Kidney (tissue), 13 donors: ENCODE measurements at regions not wholly inside any gene's neighbourhood (a gene's known extent, or its start where the extent isn't known, plus 50 kb on each side); places are given as distances from the start of the nearest gene placed in this dataset.

Experiments used
- DNase-seq, 5 donors: peaks; one replicate each; pipeline ENCODE4 v3.0.0-alpha.2; 2013 to 2020
- FAIRE-seq: peaks from 2 replicates; lab custom pipeline; 2012; peaks lifted over from hg19 to GRCh38; lab: Jason Lieb, UNC
- H3K27ac ChIP-seq, 2 donors: one replicate each; pipeline ENCODE4 v1.7.0; 2013; ENCODE audit warnings: low read depth in 2 of 2, low read length in 2 of 2, inconsistent platforms in 1 of 2
- H3K27me3 ChIP-seq: one replicate; pipeline ENCODE4 v1.7.1; 2013; ENCODE audit warnings: low read length, inconsistent platforms; ENCODE audit not compliant: control insufficient read depth, insufficient read depth
- H3K36me3 ChIP-seq, 3 donors: one replicate each; pipeline versions ENCODE4 v1.7.0 to v1.7.1; 2013; ENCODE audit warnings: low read length in 3 of 3, control low read depth in 1 of 3, inconsistent platforms in 1 of 3; ENCODE audit not compliant: insufficient read depth in 3 of 3, control insufficient read depth in 2 of 3
- H3K4me1 ChIP-seq, 3 donors: one replicate each; pipeline versions ENCODE4 v1.7.0 to v1.7.1; 2013; ENCODE audit warnings: low read length in 3 of 3, inconsistent platforms in 1 of 3, low read depth in 1 of 3; ENCODE audit not compliant: control insufficient read depth in 2 of 3, insufficient read depth in 2 of 3
- H3K4me3 ChIP-seq, 3 donors: one replicate each; pipeline versions ENCODE4 v1.7.0 to v1.8.1; 2013; ENCODE audit warnings: low read length in 3 of 3, control low read depth in 1 of 3, inconsistent platforms in 1 of 3
- H3K9ac ChIP-seq, 3 donors: one replicate each; pipeline versions ENCODE4 v1.7.0 to v1.7.1; 2013; ENCODE audit warnings: low read length in 3 of 3, control low read depth in 1 of 3, inconsistent platforms in 1 of 3
- H3K9me3 ChIP-seq, 3 donors: one replicate each; pipeline versions ENCODE4 v1.7.0 to v1.7.1; 2013; ENCODE audit warnings: low read length in 3 of 3, control low read depth in 1 of 3, inconsistent platforms in 1 of 3; ENCODE audit not compliant: control insufficient read depth in 2 of 3, insufficient read depth in 1 of 3
- intact Hi-C: fragments of 100-400 bp; cut with DNase I; formaldehyde crosslinking; loops from one replicate; pipeline ENCODE4 v1.11.1; 2022
- TF ChIP-seq, protein P1 (sequence below): IDR thresholded peaks from 3 replicates; pipeline ENCODE4 v1.5.1; 2012; ENCODE audit warnings: mild to moderate bottlenecking, moderate library complexity, borderline replicate concordance; ENCODE audit not compliant: insufficient read depth; ENCODE audit errors: extremely low read depth
- donor health status: control.
- donor health status: control.
- donor health status: control.
- donor health status: control.
- donor health status: control.
- donor health status: DM: yes; HTN: yes; CAD: no.
- donor health status: Normal renal cell carcinoma (clear cell type).

DNA sequence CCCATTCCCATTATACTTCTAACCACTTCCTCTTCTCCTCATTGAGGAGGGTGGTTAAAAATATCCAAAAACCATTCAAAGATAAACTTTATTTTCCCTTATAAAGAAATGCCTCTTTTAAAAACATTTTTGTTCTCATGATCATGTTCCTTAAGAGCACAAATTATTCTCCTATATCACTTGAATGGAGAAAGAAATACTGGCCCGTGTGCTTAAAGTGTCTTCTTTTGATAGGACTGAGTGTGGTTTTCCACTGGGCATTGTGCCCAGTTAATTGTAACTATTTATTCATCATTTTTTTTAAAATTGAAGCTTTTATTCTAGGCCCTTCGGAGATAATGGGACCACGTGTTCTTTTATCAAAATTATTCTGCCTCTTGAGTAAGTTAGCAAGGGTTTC, 871.5 kb downstream of the QKI start:
- H3K9me3 ChIP-seq: peaks cover 0 to 3% (median 0%) of the 10 kb centered on the region in 3 donors
- intact Hi-C loops: no loop called here
- TF ChIP-seq, protein P1, sequence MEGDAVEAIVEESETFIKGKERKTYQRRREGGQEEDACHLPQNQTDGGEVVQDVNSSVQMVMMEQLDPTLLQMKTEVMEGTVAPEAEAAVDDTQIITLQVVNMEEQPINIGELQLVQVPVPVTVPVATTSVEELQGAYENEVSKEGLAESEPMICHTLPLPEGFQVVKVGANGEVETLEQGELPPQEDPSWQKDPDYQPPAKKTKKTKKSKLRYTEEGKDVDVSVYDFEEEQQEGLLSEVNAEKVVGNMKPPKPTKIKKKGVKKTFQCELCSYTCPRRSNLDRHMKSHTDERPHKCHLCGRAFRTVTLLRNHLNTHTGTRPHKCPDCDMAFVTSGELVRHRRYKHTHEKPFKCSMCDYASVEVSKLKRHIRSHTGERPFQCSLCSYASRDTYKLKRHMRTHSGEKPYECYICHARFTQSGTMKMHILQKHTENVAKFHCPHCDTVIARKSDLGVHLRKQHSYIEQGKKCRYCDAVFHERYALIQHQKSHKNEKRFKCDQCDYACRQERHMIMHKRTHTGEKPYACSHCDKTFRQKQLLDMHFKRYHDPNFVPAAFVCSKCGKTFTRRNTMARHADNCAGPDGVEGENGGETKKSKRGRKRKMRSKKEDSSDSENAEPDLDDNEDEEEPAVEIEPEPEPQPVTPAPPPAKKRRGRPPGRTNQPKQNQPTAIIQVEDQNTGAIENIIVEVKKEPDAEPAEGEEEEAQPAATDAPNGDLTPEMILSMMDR: no peak
- no peaks in the 10 kb centered on the region for H3K4me1 ChIP-seq
- H3K9ac ChIP-seq: no peak overlapping the region
- no peaks in the 10 kb centered on the region for H3K36me3 ChIP-seq
- H3K27me3 ChIP-seq: no peaks in the 10 kb centered on the region
- no peak for DNase-seq
- FAIRE-seq: no peak
- H3K4me3 ChIP-seq: no peak overlapping the region
- no peak overlapping the region for H3K27ac ChIP-seq

DNA sequence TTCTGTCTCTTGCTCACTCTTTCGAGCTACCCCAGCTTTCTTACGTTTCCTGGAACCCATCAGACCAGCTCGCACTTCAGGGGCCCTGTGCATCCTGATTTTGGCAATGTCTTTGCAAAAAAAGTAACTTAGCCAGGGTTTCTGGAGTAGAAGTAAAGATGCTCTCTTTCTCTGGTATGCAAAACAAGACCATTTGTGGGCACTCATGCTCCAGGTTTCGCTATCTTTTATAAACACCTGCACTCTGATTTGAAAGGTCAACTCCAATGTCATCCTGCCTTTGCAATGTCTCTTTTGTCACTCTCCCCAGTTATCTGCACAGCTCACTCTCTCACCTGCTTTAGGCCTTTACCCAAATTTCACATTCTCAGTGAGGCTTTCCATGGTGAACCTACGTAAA, 869.1 kb downstream of the QKI start:
- peaks cover 0 to 3% (median 0%) of the 10 kb centered on the region in 3 donors for H3K9me3 ChIP-seq
- no peak overlapping the region for H3K9ac ChIP-seq
- TF ChIP-seq, protein P1: no peak
- FAIRE-seq: no peak
- no peaks in the 10 kb centered on the region for H3K4me1 ChIP-seq
- no peak for DNase-seq
- intact Hi-C loops: no loop called here
- H3K4me3 ChIP-seq: no peak overlapping the region
- no peaks in the 10 kb centered on the region for H3K27me3 ChIP-seq
- H3K36me3 ChIP-seq: no peaks in the 10 kb centered on the region
- no peak overlapping the region for H3K27ac ChIP-seq

DNA sequence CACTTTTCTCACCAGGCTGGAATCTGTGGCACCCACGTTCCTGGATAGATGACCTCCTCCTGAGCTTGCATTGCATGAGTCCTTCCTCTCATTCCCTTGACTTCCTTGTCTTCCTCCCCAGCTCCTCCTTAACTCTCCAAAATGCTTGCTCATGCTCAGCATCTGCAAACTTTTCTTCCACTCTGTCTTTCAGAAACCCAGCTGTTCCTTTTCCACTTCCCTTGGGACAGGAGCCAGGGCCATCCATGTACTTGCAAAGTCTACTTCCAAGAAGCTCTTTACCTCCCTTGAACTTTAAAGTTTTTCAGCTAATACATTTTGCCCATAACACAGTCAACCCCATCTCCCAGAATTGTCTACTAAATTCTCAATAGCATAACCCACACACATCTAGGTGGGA, 861.7 kb downstream of the QKI start:
- no peak overlapping the region for H3K27ac ChIP-seq
- DNase-seq (no peak), FAIRE-seq (no peak)
- TF ChIP-seq, protein P1: no peak
- peaks cover 0 to 9% (median 0%) of the 10 kb centered on the region in 3 donors for H3K9me3 ChIP-seq
- no peaks in the 10 kb centered on the region for H3K36me3 ChIP-seq
- no peak overlapping the region for H3K9ac ChIP-seq
- H3K27me3 ChIP-seq: no peaks in the 10 kb centered on the region
- intact Hi-C loops: no loop called here
- no peak overlapping the region for H3K4me3 ChIP-seq
- no peaks in the 10 kb centered on the region for H3K4me1 ChIP-seq

DNA sequence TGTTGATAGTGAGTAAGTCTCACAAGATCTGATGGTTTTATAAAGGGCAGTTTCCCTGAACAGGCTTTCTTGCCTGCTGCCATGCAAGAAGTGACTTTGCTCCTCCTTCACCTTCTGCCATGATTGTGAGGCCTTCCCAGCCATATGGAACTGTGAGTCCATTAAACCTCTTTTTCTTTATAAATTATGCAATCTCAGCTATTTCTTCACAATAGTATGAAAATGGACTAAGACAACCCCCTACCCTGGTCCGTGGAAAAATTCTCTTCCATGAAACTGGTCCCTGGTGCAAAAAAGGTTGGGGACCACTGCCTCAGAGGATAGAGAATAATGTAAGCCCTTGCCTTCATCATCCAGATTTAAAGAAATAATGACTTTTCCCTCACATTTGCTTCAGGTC, 861.3 kb downstream of the QKI start:
- Histone ChIP-seq H3K9me3 (peaks cover 0 to 9% (median 0%) of the 10 kb centered on the region in 3 donors), H3K4me3 (no peak overlapping the region)

More for the DNA sequence above, 861.3 kb downstream of the QKI start:
- intact Hi-C loops: no loop called here
- H3K27me3 ChIP-seq: no peaks in the 10 kb centered on the region
- FAIRE-seq (no peak), DNase-seq (no peak)
- H3K27ac ChIP-seq: no peak overlapping the region
- TF ChIP-seq, protein P1: no peak
- no peaks in the 10 kb centered on the region for H3K4me1 ChIP-seq
- H3K36me3 ChIP-seq: no peaks in the 10 kb centered on the region
- no peak overlapping the region for H3K9ac ChIP-seq
